ENCODE measurements at regions not wholly inside any gene's neighbourhood (a gene's known extent, or its start where the extent isn't known, plus 50 kb on each side); places are given as distances from the start of the nearest gene placed in this dataset.

DNA sequence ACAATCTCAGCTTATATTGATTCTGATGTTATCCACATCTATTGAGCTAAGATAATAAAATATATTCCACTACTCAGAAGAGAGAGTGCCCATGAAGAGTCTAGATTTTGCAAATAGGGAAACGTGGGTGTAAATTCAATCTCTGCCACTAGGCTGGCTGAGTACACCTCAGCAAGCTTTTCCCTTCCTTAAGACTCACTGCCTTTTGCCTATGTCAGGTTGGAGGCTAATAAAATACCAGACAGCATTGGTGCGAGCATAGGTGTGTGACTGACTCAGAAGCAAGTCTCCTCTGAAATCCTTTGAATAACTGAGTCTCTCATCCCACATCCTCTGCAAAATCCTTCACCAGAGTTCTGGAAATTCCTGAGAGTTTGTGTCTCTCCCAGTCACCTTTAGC is 405.4 kb upstream of the CPEB2 start:
- no peak for DNase-seq (ENCODE audit: low read depth)

DNA sequence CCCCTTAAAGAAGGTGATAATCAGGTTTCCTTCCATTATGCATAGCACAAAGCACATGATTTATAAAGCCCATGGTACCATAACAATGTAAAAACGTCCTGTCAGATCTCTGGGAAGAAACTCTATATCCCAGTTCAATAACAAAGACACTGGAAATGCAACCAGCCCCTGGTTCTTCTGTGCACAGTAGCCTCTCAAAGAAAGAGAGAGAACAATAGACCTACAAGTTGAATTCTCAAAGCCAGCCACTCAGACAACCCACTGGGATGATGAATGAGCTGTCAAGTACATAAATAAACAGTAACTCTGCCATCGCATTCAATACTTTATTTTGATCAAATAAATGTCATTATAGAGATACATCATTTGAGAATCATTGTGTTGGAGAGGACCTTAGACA is 400.1 kb upstream of the CPEB2 start:
- no peak for DNase-seq (ENCODE audit: low read depth)

DNA sequence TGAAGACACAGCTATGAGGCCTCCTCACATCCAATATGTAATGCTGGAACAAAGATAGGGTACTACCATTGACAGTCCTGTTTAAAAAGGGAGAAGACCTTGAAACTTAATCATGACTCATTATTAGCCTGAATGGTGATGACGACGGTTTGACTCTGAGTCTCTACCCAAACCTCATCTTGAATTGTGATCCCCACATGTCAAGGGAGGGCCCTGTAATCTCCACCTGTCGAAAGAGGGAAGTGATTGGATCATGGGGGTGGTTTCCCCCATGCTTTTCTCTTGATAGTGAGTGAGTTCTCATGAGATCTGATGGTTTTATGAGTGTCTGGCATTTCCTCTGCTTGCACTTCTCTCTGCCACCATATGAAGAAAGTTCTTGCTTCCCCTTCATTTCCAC is 395.3 kb upstream of the CPEB2 start:
- peak; percentile 9 for DNase-seq (ENCODE audit: low read depth)

GRCh38 chr4:14607578-14607977 is 394.7 kb upstream of the CPEB2 start:
- DNase-seq (ENCODE audit: low read depth) = no peak

DNA sequence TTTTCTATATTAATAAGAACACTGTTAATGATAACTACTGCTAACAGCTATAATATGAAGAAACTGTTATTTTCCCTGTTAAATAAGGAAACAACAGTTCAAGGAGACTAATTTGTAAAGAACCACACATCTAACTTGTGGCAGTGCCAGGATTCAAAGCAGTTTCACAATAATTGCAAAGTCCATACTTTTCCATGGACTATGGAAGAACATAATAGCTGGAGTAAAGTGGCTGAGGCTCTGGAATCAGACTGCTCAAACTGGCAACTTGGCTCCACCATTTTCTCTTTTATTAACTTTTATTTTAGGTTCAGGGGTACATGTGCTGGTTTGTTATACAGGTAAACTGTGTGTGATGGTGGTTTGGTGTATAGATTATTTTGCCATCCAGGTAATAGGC is 393.7 kb upstream of the CPEB2 start:
- no peak for DNase-seq (ENCODE audit: low read depth)

GRCh38 chr4:14614840-14615239 is 387.4 kb upstream of the CPEB2 start:
- DNase-seq (ENCODE audit: low read depth) = no peak

DNA sequence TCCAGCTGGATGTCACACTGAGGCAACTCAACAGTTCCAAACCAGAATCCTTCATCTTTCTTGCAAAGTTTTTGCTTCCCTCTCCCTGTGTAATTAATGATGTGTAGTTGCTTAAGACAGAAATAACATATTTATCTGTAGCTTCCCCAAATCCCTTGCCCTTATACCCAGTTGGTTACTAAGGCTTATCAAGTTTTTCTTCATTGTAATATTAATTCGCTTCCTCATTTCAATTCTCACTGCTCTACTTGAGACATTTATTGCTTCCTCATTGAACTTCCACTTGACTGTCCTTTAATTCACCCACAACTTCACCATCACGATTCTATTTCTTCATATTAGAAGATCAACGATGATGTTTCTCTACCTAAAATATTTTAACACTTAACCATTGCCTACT is 386.6 kb upstream of the CPEB2 start:
- DNase-seq (ENCODE audit: low read depth) = no peak

GRCh38 chr4:14620567-14621141 is 381.6 kb upstream of the CPEB2 start:
- no peak for DNase-seq (ENCODE audit: low read depth)

GRCh38 chr4:14621731-14622463 is 380.4 kb upstream of the CPEB2 start:
- DNase-seq (ENCODE audit: low read depth) = no peak

DNA sequence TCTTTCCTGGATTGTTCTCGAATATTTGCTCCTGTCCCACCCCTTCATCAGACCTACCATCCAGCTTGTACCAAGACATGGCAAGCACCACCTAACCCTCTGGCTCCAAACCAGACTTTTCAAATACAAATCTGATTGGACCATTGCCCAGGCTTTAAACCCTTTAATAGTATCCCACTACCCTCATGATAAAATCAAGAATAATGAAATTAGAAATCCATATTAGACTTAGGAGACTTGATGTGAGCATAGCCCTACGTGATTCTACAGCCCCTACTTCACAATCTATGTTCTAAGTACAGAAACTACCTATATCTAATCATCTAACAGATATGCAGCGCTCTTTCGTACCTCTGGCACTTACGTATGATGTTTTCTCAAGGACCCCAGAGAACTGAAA is 375.2 kb upstream of the CPEB2 start:
- DNase-seq (ENCODE audit: low read depth) = no peak

DNA sequence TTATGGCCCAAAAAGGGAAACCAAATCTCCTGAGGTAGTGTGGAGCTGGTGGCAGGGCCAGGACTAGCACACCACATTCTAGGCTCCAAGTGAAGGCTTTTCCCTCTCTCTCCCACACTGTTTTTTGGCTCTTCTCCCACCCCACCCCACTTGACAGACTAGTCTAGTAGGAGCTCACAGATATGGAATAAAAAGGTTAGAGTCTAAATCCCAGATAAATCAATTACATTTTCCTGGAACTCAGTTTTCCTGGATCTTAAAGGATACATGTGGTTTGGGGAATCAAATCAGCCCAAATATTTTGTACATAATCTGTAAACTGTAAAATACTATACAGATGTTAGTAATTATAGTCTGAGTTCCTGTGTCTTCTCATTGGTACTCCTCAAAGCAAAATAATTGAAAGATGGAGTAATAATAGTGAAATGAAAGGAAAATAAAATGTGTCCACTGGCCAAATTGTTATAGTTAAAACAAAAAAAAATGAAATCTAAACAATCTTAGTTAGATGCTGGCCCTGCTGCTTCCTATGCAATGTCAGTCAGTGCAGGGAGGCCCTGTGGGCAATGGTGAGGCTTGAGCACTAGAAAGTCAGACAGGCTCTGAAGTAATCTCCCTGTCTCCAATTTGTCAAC is 370.4 kb upstream of the CPEB2 start:
- DNase-seq (ENCODE audit: low read depth) = no peak

DNA sequence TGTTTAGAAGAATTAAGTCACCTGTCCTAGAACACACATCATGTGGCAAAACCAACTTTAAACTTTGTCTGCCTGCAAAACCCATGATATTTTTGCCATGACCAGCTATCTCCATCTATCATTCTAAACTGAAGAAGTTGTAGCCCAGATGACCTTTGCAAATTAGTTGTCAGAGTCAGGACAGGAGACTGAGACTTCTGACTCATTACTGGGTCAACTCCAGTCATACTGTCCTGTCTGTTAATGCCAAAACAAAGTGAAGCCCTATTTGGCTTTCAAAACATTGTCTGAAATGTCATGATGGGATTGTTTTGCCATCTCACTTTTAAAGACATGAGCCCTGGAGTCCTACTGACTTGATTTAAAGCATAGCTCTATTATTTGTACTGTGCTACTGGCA is 365.7 kb upstream of the CPEB2 start:
- DNase-seq (ENCODE audit: low read depth) = no peak

GRCh38 chr4:14640476-14640875 is 361.8 kb upstream of the CPEB2 start:
- peak; percentile 9 for DNase-seq (ENCODE audit: low read depth)

- DNase-seq (ENCODE audit: low read depth) = no peak
These were observed 360.4 kb upstream of the CPEB2 start for GRCh38 chr4:14641871-14642270.

DNA sequence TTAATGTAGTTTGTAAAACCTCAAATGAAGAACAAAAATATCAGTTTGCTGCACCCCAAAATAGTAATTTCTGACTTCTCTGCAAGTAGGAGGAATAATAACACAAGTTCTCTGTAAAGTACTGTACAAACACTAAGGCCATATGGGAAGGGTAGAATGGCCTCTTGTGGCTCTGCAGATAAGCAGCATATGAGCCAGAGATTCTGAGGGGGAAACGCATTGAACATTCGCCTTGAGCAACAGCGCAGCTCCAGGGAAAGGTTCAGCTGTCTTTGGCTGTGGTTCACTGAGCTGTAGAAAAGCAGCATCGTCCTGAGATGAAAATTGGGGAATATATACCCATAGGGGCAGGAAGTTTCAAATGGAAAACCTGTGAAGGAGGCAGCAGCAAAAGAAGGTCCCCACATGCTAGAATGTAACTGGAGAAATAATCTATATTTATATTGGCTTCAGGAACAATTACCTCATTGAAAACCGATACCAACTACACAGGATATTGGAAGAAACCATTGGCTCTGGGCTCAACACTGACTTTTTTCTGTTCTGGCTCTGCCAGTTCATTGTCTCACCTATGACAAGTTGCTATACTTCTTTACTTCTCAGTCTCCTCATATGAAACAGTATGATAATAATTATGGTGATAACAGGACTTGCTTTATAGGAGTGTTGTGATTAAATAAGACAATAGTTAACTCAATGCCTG is 357.6 kb upstream of the CPEB2 start:
- DNase-seq (ENCODE audit: low read depth) = no peak

DNA sequence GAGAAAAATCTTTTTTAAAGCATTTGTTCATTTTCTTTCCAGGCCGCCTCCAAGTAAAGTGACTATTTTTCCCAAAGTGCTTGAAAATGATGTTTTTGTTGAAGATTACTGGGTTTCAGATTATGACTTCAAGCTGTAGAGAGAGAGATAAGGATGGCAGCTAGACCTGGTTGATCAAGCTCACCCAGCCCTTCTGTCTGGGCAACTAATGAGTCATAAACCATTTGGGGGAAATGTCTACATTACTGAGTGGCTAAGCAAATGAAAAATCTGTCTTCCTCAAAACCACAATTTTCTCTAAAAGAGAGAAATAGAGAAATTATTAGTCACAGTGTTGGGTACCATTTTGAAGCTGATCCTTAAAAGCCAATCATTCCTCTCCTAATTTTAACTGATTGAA is 355.4 kb upstream of the CPEB2 start:
- no peak for DNase-seq (ENCODE audit: low read depth)

DNA sequence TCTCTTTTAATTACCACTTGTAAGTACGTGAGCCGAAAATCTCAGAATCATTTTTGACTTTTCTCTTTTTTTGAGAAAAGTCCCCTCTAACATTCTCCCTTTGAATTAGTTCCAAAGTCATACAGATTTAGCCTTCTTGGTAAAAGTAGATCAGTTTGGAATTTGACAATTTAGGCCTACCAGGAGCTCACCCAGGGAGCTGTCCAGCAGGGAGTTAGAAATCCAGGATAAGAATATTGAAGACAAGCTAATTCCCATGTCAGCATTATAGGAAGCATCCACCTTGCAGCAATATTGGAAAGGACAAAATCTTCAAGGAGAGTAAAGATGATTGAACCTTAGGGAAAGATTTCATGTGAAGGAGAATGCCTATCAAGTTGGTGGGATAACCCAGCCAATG is 352.2 kb upstream of the CPEB2 start:
- DNase-seq (ENCODE audit: low read depth) = peak; percentile 54

DNA sequence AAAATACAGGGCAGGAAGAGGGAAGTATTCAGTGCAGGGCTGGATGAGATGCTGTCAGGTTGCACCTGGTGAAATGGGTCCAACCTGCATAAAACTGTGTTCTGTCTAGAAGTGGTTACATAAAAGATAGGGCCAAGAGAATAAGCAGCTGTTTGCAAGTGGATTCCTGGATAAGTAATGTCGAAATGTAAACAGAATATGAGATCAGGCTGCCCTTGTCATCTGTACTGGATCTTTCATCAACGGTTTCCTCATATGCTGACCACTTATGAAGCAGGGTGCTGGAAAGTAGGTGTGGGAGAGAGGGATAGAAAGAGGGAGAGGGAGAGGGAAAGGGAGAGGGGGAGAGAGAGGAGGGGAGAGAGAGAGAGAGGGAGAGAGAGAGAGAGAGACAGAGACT is 349.8 kb upstream of the CPEB2 start:
- no peak for DNase-seq (ENCODE audit: low read depth)

- no peak for DNase-seq (ENCODE audit: low read depth)
These were observed 348.9 kb upstream of the CPEB2 start for GRCh38 chr4:14653338-14653737.

DNA sequence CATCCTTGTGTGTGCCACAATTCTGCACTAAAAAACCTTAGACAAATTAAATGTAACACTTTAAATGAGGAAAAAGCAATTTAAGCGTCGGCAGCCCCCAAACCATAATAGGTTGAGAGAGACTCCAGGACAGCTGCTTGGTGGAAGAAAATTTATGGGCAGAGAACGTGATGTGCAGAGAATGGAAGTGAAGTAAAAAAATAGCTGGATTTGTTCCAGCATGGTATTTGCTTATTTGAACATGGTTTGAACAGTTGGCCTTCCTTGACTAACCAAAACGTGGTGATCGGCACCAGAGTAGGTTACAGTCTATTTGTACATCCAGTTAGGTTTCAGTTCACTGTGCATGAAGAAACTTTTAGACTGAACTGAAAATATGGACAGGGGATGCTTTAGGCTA is 343.0 kb upstream of the CPEB2 start:
- peak; percentile 22 for DNase-seq (ENCODE audit: low read depth)

GRCh38 chr4:14667624-14668151 is 334.6 kb upstream of the CPEB2 start:
- DNase-seq (ENCODE audit: low read depth) = peak; percentile 46

- no peak for DNase-seq (ENCODE audit: low read depth)
These were observed 334.0 kb upstream of the CPEB2 start for GRCh38 chr4:14668296-14668695.
